Medulla oblongata (tissue), 1 donor: ENCODE measurements at regions not wholly inside any gene's neighbourhood (a gene's known extent, or its start where the extent isn't known, plus 50 kb on each side); places are given as distances from the start of the nearest gene placed in this dataset.

ENCODE experiments used
- DNase-seq: peaks from one replicate; pipeline ENCODE4 v3.0.0-alpha.2; 2015; ENCODE audit errors: extremely low spot score

DNA sequence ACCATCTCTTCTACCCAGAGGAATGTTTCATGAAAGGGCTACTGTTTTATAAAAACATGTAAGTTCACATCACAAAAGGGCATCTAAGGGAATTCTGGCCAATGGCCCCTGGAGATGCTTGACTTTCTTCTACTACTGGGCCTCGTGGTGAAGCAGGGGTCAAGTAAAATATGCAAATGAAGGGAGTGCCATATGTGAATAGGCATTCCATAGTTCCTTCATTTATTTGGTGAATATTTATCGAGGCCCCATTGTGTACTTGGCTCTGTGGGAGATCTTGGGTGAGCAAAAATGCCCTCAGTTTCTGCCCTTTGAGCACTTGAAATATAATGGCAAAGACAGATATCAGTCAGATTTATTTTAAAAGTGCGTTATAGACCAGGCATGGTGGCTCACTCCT is 101.3 kb upstream of the CACNA2D3 start:
- no peak for DNase-seq

DNA sequence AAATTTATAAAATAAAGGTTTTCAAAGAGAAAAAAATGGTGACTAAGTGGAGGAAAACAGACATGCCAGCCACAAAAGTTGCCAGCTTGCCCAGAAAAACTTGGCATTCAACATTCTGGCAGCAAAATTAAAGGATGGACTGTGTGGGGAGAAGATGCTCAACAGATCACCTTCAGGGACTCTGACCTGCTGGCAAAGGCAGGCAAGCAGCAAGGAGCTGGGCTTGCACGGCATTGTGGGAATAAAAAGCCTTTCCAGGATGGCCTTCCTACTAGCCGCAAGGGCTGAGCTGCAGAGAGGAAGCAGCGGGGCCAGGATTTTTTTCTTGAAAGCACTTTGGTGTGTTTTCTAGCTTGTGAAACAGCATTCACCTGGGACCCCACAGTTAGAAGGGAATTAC is 101.9 kb upstream of the CACNA2D3 start:
- no peak for DNase-seq

DNA sequence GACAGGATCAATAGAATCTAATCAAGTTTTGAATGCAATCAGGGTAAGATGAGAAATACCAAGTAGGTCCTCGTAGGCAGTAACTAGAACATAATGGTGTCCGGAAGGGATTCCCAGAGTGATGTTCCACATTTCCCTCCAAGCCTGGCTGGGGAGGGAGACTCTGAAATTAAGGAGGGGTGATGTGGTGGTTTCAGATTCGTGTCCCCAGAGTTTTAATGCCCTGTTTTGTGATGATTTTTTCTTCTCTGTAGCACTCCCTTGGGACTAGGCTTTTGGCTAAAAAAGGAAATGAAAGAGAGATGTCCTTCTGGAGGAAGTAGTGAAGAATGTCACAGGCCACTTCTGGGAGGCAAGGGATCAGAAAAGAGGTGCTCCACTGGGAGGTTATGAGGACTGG is 108.3 kb upstream of the CACNA2D3 start:
- no peak for DNase-seq

DNA sequence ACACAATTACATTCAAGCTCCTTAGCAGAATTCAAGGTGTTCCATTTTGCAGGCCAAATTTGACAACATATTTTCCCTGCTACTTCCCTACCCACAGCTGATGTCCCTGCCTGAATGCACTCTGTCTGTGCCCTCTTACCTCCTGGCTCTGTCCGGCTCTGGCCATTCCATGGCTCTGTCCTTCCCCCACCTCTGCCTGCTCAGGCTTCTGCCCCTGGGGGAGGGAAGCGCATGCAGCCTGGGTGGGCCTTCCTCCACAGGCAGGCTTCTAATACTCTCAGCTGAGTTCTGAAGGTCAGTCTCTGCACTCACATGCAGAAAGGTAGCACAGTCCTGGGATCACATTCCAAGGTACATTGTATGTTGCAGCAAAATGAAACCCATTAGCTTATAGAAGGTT is 113.6 kb upstream of the CACNA2D3 start:
- DNase-seq, result no peak

DNA sequence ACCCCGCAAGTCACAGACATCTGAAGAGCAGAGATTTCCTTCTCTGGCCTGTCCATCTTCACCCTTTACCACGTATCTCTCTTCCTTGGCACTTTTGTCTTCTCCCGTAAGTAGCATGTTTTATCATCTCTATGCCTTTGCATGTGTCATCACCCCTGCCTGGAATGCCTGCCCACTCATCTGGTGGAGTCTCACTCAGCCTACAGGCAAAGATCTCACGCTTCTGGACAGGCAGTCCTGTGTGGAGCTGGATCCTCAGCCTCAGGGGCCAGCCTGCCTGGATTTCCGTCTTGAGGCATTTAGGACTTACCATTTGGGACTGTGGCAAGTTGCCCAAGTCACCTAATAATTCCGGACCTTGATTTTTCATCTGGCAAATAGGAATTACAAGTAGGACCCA is 114.3 kb upstream of the CACNA2D3 start:
- no peak for DNase-seq

DNA sequence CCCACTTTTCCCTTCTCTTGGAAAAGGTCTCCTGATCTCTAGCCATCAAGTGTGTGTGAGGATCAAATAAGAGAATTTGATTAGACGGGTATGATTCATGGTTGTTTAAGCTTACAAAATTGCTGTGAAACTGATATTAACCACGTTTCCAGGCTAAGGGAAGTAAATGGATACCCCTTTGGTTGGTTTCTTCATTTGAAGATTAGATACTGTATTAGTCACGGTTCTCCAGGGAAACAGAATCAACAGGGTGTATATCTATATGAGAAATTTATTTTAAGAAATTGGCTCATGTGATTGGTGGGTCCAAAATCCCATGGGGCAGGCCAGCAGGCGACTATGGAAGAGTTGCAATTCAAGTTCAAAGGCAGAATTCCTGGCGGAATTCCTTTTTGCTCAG is 112.7 kb upstream of the SELENOK start:
- DNase-seq, result no peak

DNA sequence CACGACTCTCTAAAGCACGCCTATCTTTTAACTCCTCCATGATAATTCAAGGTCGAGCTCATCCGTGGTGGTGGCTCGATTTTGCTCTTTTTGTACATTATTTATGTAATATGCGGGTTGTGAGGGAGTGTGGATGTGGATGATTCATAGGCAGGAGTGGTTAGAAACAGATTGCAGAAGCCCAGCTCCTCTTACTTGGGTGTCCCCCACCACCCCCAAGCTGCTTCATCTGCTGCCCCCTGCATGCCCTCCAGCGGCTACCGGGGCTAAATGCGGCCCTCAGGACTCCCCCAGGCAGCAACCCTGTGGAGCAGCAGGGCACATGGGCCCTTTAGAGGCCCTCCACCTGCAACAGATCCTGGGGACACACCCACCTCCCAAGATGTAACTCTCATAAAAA is 111.5 kb upstream of the SELENOK start:
- no peak for DNase-seq

DNA sequence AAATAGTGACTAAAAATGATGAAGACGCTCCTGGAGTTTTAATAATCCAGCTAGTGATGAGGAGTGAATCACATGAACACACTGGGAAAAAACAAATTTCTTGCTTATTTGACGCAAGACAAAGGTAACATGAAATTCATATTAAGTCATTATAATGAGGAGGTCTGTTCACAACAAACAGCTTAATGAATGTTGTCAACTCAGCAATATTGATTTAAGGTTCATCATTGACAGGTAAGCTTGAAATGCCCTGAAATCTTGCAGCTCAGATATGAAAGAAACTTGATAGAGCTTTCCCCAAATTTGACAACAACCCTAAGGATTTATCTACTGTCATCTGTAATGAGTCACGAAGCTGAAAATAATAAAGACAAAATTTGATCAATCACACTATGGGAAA is 108.1 kb upstream of the SELENOK start:
- no peak for DNase-seq

DNA sequence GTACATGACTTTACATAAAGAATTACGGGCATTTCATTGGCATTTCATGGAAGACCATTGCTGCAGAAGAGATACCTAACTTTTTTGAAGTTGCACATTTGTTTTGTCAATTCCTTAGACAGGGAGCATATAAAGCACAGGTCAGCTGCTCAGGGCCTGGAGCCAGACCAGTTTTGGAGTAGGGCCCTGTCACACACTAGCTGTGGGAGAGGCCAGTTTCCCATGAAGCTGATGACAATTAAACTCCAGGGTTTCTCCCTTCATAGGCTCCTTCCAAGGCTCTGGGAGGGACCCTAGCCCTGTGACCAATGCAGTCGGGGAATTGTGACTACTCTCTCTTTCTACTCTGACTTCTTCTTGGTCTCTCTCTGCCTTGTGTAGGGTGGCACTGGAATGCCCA is 107.3 kb upstream of the SELENOK start:
- peak; percentile 12 for DNase-seq

DNA sequence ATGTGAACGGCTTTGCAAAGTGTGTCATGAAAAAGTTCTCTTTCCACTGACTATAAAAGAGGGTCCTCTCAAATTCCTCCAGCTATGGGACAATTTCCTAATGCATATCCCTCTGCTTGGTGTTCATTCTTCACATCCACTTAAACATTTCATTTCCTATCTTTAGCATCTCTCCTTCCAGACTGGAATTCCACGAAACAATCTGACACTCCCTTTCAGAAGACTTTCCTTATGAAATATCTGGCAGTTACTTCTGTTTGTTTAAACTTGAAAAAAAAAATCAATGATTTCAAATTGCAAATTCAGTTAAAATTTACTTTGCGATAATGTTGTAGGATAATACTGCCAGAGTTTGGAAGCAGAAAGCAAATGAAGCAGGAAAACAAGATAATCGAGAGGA is 105.8 kb upstream of the SELENOK start:
- DNase-seq, result no peak

DNA sequence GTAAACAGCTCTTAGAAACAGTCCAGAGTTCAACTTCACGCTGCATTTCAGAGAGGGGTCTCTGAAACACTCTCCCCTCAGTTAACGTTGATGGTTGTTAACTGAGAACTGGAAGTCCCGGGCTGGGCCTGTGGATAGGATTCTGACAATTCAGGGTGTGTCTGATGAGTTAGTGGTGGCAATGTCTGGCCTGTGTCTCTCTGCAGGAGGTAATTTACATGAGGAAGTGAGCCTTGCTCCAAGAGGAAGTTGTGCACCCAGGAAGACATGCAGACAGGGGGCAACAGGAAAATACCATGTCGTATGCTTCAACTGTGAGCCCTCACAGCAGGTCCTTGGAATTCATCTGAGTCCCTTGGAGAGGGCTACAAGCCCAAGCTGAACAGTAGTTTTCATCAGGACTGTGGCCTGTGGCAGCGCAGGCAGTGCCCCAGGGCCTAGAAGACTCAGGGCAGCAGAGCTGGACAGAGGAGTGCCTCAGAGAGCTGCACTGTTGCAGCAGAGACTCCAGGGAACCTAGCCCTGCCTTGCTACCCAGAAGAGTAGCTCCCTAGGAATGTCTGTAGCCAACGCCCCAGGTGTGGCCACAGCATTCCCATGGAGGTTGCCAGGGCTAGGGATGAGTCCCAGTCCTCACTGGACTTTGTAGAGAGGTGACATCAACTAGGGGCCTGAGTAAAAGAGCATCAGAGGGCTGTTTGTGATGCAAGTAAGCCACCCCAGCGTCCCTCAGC is 104.6 kb upstream of the SELENOK start:
- peak; percentile 16 for DNase-seq

DNA sequence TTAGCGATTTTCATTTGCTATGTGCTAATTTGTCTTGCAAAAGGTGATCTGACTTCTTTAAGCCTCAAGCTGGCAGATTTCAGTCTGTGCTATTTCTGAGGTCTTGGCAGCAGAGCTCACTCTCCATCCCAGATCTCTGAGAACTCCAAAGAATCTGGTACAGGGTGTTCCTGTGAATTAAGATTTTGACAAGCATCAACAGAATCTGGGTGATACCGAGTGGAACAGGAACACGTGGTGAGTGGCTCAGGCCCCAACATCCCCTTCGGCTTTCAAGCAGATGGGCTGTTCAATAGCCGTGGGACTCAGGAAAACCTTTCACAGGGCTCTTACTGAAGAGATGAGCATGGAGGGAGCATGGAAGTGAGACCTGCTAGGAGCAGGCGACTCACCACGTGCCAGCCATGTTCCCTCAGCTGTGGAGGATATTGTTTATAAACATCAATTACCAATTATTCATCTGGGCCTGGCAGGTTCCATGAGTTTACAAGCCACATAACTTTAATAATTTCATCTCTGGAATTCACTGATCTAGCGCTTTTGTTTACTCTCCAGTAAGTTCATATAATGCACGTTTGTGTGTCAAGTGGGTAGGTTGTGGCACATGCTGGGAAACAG is 103.4 kb upstream of the SELENOK start:
- no peak for DNase-seq

DNA sequence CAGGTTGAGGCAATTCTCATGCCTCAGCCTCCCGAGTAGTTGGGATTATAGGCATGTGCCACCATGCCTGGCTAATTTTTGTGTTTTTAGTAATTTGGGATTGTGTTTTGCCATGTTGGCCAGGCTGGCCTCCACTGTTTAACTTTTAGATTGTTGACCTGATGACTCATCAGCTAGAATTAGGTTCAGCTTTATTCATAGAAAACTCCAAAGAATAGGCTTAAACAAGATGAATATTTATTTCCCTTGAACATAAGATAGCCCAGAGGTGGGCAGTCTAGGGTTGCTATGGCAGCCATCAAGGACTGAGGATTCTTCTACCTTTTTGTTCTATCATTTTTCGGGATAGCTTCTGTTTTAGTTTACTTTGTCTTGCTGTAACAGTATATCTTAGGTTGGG is 99.6 kb upstream of the SELENOK start:
- no peak for DNase-seq

DNA sequence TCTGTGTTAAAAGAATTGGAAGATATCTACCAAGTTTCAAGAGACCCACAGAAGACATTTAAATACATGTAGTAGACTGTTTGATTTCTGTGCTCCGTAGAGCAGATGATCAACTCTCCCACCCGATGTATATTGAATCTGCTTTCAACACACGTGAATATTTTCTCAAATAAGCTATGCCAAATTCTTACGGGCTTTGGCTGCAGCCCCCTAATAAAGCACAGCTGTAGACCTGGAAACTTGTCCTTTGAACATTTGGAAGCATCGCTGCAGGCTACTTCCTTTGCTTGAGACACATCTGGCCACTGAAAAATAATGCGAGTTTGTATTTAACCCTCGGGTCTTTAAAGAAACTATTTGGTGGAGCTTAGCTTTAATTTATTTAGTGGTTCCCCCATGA is 98.3 kb upstream of the SELENOK start:
- no peak for DNase-seq

DNA sequence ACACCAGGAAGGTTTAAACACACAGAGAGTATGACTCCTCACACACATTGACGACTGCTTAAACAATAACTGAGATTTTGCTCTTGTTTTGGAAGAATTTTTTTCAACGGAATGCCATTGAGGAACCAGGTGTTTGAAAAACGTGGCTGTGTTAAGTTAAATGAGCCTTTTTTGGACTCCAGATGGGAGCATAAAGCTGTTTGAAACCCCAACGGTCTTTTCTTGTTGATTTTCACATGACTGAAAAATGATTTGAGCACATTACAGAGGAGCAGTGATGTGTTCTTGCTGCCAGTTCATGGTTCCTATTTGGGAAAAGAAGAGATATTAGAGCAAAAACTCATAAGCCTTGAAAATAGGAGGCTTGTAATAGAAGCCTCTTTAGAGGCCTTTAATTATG is 97.8 kb upstream of the SELENOK start:
- no peak for DNase-seq

DNA sequence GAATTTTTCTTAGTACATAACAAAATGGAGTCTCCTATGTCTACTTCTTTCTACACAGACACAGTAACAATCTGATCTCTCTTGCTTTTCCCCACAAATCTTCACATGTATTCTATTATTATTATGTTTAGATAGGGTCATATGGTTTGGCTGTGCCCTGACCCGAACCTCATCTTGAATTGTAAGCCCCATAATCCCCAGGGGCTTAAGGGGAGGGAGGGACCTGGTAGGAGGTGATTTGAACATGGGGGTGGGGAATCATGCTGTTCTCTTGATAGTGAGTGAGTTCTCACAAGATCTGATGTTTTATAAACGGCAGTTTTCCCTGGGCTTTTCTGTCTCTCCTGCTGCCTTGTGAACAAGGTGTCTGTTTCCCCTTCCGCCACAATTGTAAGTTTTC is 86.7 kb upstream of the SELENOK start:
- DNase-seq, result no peak

DNA sequence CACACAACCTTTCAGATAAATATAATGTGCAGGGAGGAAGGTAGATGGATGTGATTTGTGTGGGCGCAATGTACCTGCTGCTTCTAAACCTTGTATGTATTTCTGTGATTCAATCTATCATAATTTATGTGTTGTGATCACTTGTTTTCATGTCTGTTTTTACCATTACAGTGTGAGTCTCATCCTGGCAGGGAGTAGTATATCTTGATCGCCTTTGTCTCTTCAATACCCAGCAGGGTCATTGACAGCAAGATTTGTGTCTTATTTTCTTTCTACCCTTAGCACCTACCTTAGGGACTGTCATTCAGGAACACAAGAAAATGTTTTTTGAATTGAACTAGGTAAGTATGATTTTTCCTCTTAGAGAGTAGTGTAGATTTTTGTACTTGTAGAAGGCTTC is 83.7 kb upstream of the SELENOK start:
- no peak for DNase-seq

DNA sequence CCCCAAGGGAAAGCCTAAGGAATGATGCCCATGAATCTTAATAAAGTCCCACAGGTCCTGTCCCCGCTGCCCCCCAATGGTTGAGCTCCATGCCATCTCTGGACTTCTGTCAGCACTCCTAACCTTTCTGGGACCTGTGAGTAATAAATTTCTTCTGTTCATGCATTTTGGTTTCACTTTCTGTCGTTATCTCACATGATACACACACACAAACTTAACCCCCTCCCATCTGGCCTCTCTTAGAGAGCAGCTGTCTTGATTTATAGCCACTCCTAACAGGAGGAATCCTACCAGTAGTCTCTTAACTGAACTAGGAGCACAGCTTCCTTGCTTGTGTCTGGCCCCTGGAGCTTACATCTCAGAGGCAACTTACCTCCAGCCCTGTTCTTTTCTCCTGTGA is 82.7 kb upstream of the SELENOK start:
- DNase-seq, result no peak

DNA sequence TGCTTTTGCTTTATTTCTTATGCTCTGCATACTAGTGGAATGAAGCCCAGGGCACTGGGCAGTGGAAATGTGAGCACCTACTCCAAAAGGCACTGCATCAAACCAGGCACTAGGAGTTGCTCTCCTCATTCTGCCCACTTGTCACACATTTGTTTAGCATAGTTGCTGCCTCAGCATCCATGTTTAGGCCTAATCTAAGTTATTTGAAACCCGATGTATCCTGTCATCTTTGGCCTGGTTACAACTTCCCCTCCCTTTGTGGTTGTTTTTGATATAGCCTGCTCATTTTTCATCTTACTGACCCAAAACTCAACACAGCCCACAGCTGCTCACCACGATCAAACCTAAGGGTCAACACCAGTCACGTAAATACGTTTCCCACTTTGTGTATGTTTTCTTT is 82.2 kb upstream of the SELENOK start:
- DNase-seq, result no peak

DNA sequence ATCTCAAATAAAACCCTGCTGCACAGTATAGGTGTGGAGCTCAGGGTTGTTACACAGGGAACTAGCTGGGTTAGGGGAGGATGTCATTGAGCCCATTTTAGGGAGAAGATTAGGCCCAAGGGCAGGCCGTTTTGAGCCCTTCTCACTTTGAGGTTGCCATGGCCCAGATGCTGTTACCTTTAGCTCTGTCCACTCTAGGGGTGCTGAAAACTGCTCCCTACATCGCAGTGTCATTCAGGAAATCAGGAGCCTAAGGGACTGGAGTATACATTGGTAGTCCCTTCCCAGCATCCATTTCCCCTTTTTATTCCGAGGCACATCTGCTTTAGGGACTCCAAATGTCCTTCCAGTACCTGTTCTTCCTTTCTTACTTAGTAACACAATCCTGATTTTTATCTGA is 79.0 kb upstream of the SELENOK start:
- DNase-seq, result no peak

DNA sequence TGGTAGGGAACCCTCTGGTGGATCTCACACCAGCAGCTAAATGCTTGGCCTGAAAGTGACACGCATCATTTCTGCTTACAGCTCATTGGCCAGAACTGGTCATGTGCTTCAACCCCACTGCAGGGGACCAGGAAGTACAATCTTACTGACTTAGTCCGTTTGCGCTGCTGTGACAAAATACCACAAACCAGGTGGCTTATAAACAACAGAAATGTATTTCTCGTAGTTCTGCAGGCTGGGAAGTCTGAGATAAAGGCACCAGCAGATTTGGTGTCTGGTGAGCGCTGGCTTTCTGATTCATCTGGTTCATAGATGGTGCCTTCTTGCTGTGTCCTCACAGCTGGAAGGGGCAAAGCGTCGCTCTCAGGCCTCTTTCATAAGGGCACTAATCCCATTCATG is 77.4 kb upstream of the SELENOK start:
- no peak for DNase-seq

DNA sequence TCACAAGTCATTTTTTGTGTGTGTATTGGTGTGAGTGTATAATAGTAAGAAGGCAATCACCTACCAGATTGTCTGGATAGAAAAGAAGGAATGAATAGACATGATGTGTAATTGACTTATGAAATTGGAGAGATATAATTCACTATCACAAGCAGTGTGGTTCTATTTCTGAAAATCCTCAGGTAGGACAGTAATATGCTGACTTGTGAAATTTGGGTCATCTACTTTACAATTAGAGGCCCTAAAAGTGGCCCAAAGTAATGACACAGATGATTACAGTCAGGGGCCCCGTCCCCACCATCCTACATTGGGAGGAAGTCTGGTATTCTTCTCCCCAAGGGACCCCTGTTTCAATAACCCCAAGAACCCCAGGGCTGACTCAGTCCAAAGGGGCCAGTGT is 73.6 kb upstream of the SELENOK start:
- DNase-seq, result no peak

DNA sequence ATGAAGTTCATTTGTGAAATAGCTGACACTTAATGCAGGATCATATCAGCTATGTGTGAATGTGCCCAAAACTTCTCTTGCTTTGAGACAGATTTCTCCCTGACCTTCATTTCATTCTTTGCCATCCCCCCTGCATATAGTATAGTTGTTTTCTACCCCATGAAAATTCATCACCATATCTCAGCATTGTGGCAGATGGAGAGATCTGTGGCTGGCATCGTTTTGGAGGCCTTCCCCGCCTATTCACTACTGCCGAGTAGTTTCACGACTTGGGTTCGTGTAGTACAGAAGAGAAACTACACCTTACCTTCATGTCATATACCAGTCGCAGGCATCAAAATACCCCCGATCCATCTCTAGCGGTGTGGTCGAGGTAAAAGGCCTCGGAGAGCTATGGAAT is 66.2 kb upstream of the SELENOK start:
- no peak for DNase-seq

DNA sequence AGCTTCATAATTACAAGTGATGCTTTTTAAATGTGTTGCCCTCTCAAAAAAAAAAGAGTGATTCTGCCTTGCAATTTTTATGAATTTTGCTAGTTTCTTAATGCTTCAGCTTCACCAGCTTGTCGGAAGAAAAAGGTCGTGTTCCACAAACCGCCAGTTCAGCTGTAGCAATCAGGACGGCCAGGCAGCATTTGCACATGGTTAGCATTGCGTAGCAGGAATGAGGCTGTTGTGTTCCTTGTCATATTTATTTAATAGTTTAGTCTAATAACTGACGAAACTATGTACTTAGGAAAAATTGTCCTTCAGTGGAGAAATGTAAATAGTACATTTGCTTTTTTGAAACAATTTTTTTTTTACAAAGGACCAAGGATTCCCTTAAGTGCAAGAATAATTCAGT is 64.9 kb upstream of the SELENOK start:
- no peak for DNase-seq
